Stimulated activated naive CD4-positive, alpha-beta T cell (primary cell): ENCODE measurements at regions not wholly inside any gene's neighbourhood (a gene's known extent, or its start where the extent isn't known, plus 50 kb on each side); places are given as distances from the start of the nearest gene placed in this dataset.

Experiments used
- DNase-seq, 6 experiments: peaks; one replicate each; lab custom pipeline; 2025; lab: John Stamatoyannopoulos, UW

DNA sequence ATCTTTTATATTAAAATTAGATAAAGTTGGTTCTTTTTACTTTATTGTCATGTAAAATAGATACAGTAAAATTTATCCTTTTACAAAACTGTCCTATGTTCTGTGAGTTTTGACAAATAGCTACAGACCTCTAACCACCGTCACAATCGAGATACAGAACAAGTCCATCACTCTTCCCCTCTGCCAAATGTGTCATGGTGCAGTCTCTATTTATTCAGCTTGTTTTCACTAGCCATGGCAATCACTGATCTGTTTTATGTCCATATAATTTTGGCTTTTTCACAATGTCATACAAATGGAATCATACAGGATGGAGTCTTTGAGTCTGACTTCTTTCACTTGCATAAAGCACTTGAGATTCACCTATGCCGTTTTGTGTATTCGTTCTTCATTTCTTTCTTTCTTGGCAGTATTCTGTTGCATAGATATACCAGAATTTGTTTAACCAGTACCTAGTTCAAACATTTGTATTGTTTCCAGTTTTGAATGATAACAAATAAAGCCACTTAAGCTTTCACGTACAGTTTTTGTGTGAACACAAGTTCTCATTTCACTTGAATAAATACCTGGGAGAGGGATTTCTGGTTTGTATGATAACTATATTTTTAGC, 273.2 kb upstream of the MPDZ start:
- DNase-seq: no peak

DNA sequence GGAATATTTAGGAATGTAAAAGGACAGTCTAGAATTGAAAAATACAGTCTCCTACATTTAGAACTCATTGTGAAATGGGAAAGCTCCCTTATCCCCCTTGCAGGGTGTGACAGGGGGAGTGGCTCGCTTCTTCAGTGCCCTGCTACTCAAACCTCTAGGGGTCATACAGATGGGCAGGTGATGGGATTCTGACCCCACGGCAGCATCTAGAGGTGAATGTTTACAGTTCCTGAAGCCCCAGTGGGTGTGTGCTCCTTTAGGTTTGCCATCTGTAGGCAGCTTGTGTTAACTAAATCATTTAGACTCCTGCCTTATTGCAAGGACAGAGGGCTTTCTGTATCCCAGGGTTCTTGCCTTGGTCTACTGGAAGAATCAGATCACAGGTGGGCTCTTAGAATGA, 271.0 kb upstream of the MPDZ start:
- no peak for DNase-seq

DNA sequence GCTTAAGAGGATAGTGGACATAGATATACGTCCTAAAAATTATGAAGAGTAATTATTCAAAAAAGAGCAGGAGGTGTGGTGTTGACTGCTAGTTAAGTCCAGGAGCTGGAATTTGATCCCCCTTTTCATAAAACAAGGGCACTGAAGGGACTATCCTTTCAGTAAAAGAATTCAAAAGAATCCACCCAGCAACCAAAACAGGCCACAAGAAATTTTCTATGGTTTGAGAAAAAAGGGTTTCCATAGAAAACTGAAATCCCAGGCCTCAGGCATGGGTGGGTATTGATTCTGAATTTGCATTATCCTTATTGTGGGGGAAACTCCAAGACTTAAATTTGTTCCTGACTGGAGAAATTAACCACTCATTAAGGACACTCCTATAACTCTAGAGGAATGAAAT, 269.0 kb upstream of the MPDZ start:
- no peak for DNase-seq

DNA sequence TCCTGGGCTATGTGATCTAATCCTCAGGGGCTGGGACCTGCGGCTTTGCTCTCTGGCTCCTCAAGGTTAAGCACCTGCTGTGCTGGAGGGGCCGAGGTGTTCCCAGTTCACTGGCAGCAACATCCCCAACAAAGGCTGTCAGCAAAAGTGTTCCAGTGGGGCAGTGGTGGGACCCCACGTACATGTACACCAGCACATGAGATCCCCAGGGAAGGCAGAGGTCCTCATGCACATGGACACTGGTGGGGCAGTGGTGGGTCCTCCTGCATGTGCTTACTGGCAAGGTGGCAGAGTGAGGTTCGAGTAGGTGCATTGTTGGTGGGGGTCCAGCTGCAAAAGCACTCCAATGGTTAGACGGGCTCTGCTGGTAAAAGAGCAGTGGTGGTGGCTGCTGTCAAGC, 255.6 kb upstream of the MPDZ start:
- DNase-seq: no peak

DNA sequence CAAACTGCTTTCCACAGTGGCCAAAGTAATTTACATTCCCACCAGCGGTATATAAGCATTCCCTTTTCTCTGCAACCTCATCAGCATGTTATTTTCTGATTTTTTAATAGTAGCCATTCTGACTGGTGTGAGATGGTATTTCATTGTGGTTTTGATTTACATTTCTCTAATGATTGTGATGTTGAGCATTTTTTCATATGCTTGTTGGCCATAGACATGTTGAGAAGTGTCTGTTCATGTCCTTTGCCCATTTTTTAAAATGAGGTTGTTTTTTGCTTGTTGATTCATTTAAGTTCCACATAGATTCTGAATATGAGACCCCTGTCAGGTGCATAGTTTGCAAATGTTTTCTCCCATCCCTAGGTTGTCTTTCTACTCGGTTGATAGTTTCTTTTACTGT, 254.5 kb upstream of the MPDZ start:
- no peak for DNase-seq

DNA sequence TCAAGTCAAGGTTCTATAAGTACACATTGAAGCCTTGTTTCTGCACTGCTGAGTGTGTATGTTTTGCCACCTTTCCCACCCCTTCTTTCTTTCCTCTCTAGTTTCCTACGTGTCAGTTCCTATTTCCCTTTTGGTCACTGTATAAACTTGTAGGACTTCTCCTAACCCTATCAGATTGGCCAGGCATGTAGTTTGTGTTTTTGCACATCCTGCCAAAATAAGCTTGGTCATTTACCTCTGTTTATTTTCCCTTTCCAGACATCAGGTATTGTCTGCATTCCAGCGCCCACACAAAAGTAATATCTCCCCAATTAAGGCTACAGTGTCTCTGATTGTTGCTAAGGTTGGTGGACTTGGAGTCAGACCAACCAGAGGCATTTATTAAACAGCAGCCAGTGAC, 252.9 kb upstream of the MPDZ start:
- no peak for DNase-seq

DNA sequence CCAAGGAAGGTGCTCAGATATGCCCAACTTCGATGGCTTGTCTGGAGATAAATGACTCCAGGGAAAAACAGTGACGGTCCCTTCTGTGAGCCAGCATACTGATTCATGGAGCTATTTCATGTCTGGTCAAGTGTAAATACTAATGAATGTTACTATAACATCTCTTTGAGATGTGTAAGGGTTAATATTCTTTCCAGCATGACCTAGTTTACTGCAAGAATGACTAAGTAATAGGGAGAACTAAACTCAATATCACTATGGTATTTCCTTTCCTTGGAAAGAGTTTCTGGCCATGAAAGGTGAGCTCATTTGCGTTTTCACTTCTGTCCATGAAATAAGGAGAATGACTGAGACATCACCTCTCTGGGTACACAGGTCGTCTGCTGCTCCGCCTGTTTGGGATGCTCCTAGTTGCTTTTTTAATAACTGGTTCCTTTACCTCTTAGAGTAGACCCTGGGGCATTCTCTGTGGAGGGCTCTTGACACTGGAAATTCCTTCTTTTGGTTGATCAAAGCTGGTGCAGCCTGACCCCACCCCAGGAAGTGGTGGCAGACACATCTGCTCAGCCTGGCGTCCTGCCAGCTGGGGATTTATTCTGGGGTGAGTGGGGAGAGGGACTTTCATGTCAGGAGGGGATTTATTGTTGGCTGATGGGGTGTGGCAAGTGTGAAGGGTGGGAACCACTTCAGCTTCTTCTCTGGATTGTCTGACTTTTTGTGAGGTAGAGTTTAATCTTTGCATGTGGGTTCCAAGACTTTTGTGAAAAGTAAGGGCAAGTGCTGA, 250.0 kb upstream of the MPDZ start:
- no peak for DNase-seq

DNA sequence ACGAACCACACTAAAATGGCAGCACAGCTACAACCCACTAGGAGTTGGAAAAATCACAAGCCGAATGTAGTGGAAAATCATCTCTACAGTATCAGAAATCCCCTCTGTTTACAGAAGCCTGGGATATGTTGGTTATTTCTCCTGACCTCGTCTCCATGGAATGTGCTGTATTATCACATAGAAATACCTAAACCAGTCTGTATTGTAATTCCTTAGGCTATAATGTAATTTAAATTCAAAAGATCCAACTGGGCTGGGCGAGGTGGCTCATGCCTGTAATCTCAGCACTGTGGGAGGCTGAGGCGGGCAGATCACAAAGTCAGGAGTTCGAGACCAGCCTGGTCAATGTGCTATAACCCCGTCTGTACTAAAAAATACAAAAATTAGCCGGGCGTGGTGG, 244.8 kb upstream of the MPDZ start:
- DNase-seq: no peak

DNA sequence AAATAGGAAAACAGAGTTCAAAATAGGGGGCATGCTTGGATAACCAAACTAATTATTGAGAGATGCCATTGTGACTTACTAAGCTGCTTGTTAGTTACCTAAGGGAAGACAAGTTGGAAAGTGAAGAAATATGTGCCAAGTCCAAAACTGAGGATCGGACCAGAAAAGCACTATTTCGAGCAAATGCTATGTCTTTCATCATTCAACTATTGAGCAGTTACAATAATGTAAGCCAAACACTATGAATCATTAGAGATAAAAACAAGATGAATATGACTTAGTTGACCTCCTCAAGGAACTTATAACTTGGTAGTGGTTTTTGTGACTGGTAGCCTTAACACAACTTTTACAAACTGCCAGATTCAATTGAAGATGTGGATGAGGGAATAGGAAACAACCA, 240.6 kb upstream of the MPDZ start:
- DNase-seq: no peak

DNA sequence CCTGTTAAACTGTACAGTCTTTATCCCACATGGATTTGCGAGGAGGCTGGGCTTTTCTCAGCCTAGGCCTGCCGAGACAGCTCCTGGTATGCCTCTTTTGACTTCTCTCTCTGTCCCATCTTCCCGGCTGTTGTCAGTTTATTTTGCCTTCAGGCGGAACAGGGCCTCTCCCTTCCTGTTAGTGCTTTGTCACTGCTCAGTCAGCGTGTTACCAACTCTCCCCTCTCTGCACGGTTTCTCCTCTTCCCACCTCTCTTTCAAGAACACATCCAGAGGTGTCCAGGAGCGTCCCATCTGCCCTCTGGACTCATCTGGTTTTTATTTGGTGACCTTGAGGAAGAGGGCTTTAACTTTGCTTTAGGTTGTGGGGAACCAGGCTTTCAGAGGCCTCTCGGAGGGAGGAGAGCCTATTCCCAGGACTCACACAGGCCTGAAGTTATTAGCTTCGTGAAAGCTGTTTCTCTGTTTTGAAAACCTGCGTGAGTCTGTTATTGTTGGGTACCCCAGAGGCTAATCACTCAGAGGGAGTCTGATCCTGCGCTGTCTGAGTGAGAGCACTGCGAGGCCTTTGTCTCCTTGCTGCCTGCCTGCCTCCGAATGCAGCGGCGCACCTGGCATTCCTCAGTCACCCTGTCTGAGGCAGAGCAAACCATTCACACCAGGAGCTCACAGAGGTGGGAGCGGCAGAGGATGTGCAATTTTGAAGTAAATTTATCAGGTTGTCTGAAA, 234.4 kb upstream of the MPDZ start:
- no peak for DNase-seq

DNA sequence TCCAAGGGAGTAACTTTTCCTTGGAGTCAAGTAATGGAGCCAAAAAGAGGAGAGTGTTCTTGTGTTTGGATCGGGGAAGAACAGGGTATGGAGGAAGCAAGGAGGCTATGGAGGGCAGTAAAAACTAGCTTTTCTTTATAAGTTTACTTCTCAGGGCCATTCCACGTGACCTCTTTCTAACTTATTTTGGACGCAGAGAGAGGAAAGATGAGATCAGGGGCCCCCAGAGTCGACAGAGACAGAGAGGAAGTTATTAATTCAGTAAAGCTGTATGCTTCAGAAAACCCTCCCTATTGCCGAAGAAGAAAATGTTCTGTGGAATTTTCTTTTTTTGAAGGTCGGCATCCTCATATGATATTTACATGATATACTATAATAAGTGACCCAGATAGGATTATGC, 233.8 kb upstream of the MPDZ start:
- DNase-seq: no peak

DNA sequence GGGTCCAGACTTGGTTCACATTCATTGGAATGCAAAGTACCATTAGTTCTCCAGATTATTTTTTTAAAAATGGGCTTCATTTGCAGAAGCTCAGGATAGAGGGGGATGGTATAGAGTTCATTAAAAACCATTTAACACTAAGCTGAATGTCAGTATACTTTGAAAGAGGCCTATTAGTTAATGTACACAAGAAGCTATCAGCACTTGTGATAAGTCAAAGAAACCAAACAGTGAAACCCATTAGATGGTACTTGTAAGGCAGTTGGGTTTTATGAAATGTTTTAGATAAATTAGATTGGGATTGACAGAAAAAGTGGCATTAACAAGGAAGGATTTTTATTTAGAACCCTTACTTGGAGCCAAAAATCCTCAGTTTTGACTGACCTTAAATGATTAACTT, 229.2 kb upstream of the MPDZ start:
- DNase-seq: no peak

DNA sequence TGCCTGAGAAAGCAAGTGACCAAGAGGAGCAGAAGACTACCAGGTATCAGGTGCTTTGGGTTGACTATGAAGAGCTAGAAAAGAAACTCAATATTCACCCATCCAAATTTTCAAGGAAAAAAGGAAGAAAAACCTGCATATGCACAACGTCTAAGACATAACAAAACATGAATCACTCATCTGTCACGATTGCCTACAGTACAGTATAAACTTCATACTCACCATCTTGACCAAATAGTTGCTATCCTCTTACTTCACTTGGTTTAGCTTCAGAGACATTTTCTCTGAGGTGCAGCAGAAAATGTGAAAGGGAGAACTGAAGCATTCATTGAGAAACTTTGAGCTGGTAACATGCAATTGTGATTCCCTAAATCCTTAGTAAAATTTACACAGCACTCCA, 228.6 kb upstream of the MPDZ start:
- no peak for DNase-seq

DNA sequence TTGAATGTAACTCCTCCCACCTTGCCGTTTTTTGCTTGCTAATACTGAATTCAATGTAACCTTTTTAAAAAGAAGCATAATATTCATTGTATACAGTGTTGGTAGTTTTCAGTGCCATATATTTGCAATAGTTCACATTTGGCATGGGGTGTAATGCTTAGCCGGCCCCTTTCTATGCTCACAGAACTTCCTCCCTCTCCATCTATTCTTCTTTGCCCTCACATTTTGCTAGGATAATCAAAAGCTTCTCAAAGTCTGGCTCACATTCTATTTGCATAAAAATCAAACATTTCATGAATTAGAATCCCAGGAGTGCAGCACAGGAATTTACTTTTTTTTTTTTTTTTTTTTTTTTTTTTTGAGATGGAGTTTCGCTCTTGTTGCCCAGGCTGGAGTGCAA, 226.3 kb upstream of the MPDZ start:
- DNase-seq: no peak

DNA sequence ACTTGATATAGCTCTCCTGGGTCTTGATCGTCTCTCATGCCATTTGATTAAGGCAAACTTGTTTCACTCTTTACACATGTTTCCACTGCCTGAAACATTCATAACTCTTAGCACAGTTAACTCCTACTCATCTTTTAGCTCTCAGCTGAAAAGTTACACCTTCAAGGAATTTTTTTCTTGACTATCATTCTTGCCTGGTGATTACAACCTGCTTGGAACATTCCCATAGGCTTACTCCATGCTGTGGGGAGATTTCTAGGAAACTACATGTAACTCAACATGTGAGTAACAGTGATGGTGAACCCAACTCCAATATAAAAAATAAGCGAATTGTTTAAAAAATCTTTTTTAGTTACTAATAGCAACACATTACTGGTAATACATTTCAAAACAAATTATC, 224.1 kb upstream of the MPDZ start:
- no peak for DNase-seq

DNA sequence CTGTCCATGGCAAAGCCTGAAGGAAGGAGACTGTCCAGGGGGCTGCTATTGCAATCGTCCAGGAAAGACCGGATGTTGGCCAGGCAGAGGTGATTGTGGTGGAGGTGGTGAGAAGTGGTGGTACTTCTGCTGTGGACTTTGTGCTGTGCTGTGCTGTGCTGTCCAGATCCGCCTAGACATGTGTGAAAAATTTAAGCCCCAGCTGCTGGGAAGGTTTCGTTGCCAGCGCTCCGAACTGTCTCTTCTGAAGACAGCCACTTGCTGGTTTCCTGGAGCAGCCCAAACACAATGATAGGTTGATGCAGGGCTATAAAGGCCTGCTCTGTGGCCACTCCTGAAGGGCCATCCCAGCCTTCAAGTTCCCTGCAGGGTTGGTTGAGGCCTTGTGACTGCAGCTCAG, 223.0 kb upstream of the MPDZ start:
- DNase-seq: no peak

DNA sequence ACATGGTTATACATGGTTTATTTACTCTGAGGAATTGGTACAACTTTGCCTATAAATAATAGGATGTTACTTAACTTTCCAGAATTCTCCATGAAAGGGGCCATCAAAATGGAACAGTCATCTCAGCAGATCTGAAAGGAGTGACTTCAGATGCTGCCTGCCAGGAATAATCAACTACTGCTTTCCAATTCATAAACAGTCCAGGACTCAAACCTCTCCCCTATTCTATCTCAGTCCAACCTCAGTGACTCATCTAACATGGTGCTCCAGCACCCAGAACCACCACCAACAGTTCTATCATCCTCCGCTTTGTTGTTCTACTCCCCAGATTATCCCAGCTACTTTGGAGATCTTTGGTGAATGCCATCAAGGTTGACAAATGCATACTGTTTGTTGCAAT, 221.5 kb upstream of the MPDZ start:
- DNase-seq: no peak

DNA sequence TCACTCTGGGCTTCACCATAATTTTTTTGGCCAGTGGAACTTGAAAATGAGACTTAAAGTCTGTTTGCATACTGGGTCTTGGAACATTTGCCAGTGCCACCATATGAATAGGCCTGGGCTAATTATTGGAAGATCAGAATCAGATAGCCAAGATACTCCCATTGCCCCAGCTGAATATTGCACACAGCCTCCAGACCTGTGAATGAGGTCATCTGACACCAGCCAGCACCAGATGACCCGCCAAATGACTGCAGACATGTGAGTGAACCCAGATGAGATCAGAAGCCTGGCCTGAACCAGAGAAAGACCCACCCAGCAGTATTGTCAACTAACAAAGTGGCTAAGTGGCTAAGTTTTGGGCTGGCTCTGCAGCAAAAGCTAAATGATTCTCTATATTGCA, 220.5 kb upstream of the MPDZ start:
- DNase-seq: no peak

DNA sequence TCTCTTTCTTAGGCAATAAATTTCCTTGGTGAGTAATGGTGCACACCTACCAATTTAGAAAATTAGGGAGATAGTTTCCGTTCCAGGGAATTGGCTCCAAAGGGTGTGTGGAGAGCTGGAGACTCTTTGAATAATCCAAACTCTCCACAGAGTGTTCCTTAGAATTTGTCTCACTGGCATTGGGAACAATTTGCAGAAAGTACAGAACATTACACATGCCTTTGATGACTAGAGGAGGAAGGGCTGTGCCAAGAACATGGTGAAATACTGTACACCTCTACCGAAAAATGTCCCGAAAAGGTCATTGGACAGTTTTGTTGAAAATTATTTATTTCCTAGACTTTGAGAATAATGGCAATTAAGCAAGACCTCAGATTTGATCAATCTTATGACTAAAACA, 214.2 kb upstream of the MPDZ start:
- no peak for DNase-seq

DNA sequence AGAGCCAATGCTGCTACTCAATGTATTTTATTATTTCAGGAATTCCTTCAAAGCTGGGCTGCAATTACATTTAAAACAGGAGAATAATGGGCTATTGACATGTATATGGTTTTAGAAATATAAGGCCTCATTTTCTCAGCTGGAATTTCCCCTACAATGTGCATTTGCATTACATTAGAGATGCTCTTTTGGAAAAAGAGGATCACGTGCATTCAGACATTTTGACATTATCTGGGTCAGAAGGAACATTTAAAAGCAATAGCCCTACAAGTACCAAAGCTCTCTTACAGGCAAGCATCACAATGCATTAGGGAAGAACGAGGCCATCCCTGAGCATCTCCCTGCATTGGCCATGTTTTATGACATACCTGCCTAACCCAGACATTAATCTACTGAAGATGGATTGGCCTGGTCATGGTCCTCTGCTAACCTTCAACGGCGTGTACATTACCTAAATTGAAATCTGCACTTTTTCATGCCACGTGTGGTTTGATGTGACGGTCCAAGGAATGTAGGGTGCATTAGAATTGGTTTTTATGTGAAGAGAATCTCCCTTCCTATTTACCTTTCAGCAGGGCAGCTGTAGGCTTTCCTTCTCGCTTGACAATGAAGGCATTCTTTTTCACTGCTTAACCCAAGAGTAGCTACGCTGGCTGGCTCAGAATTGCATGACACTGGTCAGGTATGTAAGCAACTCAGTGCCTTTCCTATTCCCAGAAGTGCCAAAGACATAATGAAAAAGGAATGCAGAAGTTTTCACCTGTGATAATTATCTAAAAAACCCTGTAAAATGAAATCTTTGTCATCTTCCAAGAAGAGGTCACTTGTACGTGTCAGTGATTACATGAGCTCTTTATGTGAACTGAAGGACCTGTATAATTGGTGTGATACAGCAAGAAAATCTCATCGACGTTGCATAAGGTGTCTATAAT, 212.3 kb upstream of the MPDZ start:
- DNase-seq: no peak

DNA sequence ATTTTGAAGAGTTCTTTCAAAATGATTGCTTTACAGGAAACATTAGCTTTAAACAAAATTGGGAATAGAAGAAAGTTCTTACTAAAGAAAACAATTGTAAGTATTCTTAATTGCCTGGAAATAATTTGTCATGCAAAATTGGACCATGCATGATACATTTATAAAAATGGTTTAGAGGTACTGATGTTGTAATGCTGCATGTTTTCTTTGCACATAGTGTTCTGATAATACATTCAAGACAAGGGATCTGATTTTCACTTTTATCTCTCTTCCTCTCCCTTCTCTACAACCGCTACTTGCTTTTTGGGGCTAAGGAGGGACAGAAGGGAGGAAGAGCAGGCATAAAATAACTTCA, 211.6 kb upstream of the MPDZ start:
- no peak for DNase-seq

DNA sequence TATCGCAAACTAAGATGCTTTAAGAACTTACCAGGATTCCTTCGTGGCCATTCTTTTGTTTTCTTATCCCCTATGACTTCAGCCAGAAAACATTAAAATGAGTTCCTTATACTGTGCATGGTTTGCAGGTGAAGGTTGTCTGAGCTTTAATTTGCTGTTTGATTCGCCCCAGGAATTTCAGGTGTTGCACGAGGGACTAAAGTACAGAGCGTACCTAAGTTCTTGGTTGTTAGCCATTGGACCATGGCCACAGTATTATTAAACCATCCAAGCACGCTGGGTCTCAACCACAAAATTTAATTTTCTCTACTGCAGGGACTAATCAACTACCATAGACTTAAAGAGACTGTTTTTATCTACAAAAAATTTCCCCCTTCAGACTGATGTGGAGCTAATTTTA, 208.4 kb upstream of the MPDZ start:
- no peak for DNase-seq

DNA sequence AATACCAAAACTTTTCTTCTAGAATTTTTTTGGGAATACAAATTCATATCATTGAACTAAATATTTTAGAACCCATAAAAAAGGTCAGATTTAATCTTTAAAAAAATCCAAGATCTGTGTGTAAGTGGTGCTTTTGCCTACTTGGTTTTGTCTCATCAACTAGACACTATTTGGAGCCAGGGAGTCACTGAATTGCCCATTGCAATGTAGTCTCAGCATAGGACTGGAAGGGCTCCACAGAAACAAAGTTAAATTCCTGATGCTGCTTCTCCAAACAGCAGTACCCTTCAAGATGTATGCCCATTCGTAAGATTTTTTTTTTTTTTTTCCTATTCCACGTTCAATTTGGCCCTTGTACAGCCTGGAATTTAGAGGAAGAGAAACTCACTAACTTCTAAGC, 208.0 kb upstream of the MPDZ start:
- no peak for DNase-seq
